K562 (cell line): ENCODE measurements at regions not wholly inside any gene's neighbourhood (a gene's known extent, or its start where the extent isn't known, plus 50 kb on each side); places are given as distances from the start of the nearest gene placed in this dataset.

ENCODE experiments used
- ATAC-seq: fragments of 200-7000 bp; cut with Tn5 transposase; 3 replicates; pipeline ENCODE4 v1.9.1; 2020; ENCODE audit warnings: moderate library complexity
- BruUV-seq: library from RNA; stranded (reverse); fragments of 400-500 nt; replicated peaks from 2 replicates; lab custom pipeline; 2021; lab: Mats Ljungman, UMichigan
- CTCF ChIA-PET: fragments of 300-600 bp; formaldehyde crosslinking; extraction: SDS; loops from one replicate; lab custom pipeline; 2021; ENCODE audit warnings: low intra/inter-chr PET ratio; lab: Yijun Ruan, JAX
- POLR2A ChIA-PET: fragments of 300-600, 350-650 bp; sonication (Branson Sonifier 250); formaldehyde crosslinking; extraction: SDS; loops from one replicate; lab custom pipeline; 2021; ENCODE audit warnings: antibody characterized with exemption, inconsistent platforms; lab: Yijun Ruan, JAX
- DNase-seq, 4 experiments: peaks; one replicate each; pipeline versions ENCODE4 v3.0.0 to v3.0.0-alpha.2; 2011 to 2018; ENCODE audit warnings: low spot score in 3 of 4, mixed read lengths in 3 of 4; ENCODE audit errors: extremely low read depth in 1 of 4
- FAIRE-seq: peaks from 2 replicates; lab custom pipeline; 2011; peaks lifted over from hg19 to GRCh38; lab: Jason Lieb, UNC
- H2AFZ ChIP-seq: 2 replicates; pipeline ENCODE4 v1.6.0; 2011; ENCODE audit warnings: low read depth, low read length, control low read depth, inconsistent platforms
- H3K27ac ChIP-seq: fragments of 200-600 bp; 3 replicates; pipeline ENCODE4 v1.8.0; 2011; ENCODE audit warnings: low read depth, mild to moderate bottlenecking, control low read depth, inconsistent platforms, low read length, moderate library complexity, mixed read lengths; ENCODE audit errors: extremely low read depth
- H3K27me3 ChIP-seq, 2 experiments: fragments of 300-600 bp in 1 of 2; 2 replicates in 1 of 2; 3 replicates in 1 of 2; pipeline versions ENCODE4 v1.6.0 to v1.8.0; 2011; ENCODE audit warnings: inconsistent platforms in 2 of 2, low read length in 2 of 2, mild to moderate bottlenecking in 1 of 2, mixed read lengths in 1 of 2, moderate library complexity in 1 of 2; ENCODE audit not compliant: control insufficient read depth in 2 of 2, insufficient read depth in 2 of 2
- H3K36me3 ChIP-seq: fragments of 300-600 bp; 3 replicates; pipeline ENCODE4 v1.8.0; 2011; ENCODE audit warnings: mild to moderate bottlenecking, low read length, inconsistent platforms; ENCODE audit not compliant: control insufficient read depth, insufficient read depth
- H3K4me1 ChIP-seq, 2 experiments: fragments of 200-600 bp in 1 of 2; replicated peaks in 1 of 2; 2 replicates in 1 of 2; 3 replicates in 1 of 2; pipeline versions ENCODE4 v1.5.1 to v1.8.0; 2011; ENCODE audit warnings: inconsistent platforms in 2 of 2, low read length in 2 of 2, mild to moderate bottlenecking in 1 of 2, mixed read lengths in 1 of 2, moderate library complexity in 1 of 2; ENCODE audit not compliant: control insufficient read depth in 2 of 2, insufficient read depth in 2 of 2
- H3K4me2 ChIP-seq: 2 replicates; pipeline ENCODE4 v1.6.1; 2011; ENCODE audit warnings: low read length, control low read depth, inconsistent platforms, mixed read lengths; ENCODE audit not compliant: insufficient read depth
- H3K4me3 ChIP-seq: fragments of 200-600 bp; sonication (generic), shearing (Covaris generic); 2 replicates; pipeline ENCODE4 v1.5.1; 2016; ENCODE audit warnings: control low read depth, inconsistent platforms
- H3K79me2 ChIP-seq: fragments of 200-600 bp; 3 replicates; pipeline ENCODE4 v1.8.0; 2011; ENCODE audit warnings: low read length, inconsistent platforms; ENCODE audit not compliant: control insufficient read depth, insufficient read depth
- H3K9ac ChIP-seq, 2 experiments: 2 replicates each; pipeline versions ENCODE4 v1.6.0 to v1.6.1; 2011; ENCODE audit warnings: low read depth in 2 of 2, low read length in 2 of 2, control low read depth in 1 of 2, inconsistent platforms in 1 of 2, mild to moderate bottlenecking in 1 of 2, mixed read lengths in 1 of 2; ENCODE audit not compliant: insufficient read depth in 1 of 2
- H3K9me1 ChIP-seq: one replicate; pipeline ENCODE4 v1.6.0; 2011; ENCODE audit warnings: inconsistent platforms, mild to moderate bottlenecking, low read length, moderate library complexity; ENCODE audit not compliant: control insufficient read depth, insufficient read depth
- H3K9me3 ChIP-seq: replicated peaks from 2 replicates; pipeline ENCODE4 v1.5.1; 2011; ENCODE audit warnings: low read depth, low read length, inconsistent platforms; ENCODE audit not compliant: control insufficient read depth, insufficient read depth
- H4K20me1 ChIP-seq: replicated peaks from 2 replicates; pipeline ENCODE4 v1.6.1; 2011; ENCODE audit warnings: low read length, inconsistent platforms, mixed read lengths; ENCODE audit not compliant: control insufficient read depth, insufficient read depth
- CTCF ChIP-seq, 3 experiments: IDR thresholded peaks in 2 of 3; conservative IDR thresholded peaks in 1 of 3; 2 replicates each; pipeline ENCODE4 v1.5.1; 2011 to 2012; ENCODE audit warnings: low read length in 3 of 3, mild to moderate bottlenecking in 3 of 3, control low read depth in 2 of 3, improper control_type of control experiment in 1 of 3, inconsistent platforms in 1 of 3, low read depth in 1 of 3, mixed read lengths in 1 of 3, moderate library complexity in 1 of 3; ENCODE audit not compliant: insufficient read depth in 2 of 3
- ELK1 ChIP-seq: sonication (generic); formaldehyde crosslinking; IDR thresholded peaks from 2 replicates; pipeline ENCODE4 v1.8.1; 2022; ENCODE audit warnings: missing genetic modification reagents
- ESRRA ChIP-seq: fragments of 450-650 bp; IDR thresholded peaks from 2 replicates; pipeline ENCODE4 v1.6.1; 2014; ENCODE audit warnings: low read depth, mild to moderate bottlenecking, moderate library complexity, borderline replicate concordance
- MTA1 ChIP-seq: fragments of 450-650 bp; IDR thresholded peaks from 2 replicates; pipeline ENCODE4 v1.6.1; 2017; ENCODE audit warnings: borderline replicate concordance
- NR2F6 ChIP-seq: fragments of 450-650 bp; formaldehyde crosslinking; IDR thresholded peaks from 2 replicates; pipeline ENCODE4 v1.4.0; 2020; ENCODE audit warnings: mild to moderate bottlenecking
- SRF ChIP-seq, 2 experiments: fragments of 250-450, 450-650 bp in 1 of 2; sonication (Bioruptor Pico) in 1 of 2; sonication (generic) in 1 of 2; formaldehyde crosslinking; IDR thresholded peaks; 2 replicates each; pipeline versions ENCODE4 v1.5.0 to v1.5.1; 2020 to 2022; ENCODE audit warnings: mild to moderate bottlenecking in 1 of 2, missing genetic modification reagents in 1 of 2
- TCF7L2 ChIP-seq: fragments of 150-350 bp; IDR thresholded peaks from 2 replicates; pipeline ENCODE4 v1.6.1; 2016; ENCODE audit warnings: low read depth, mild to moderate bottlenecking, low read length, moderate library complexity
- WGBS: fragments of 100-300 bp; shearing (Covaris generic); methylation state at CpG from one replicate; pipeline ENCODE4 v1.1.6; 2016; ENCODE audit warnings: low coverage, mixed read lengths; ENCODE audit not compliant: insufficient coverage; ENCODE audit errors: missing lambda C conversion rate; 5-methylcytosine and 5-hydroxymethylcytosine counted together
- in situ Hi-C: fragments of 300-500 bp; cut with MboI; formaldehyde crosslinking; loops from 4 replicates; pipeline ENCODE4 v1.15.0; 2018; ENCODE audit warnings: inconsistent platforms, mixed read lengths
- intact Hi-C: fragments of 100-400 bp; cut with micrococcal nuclease; formaldehyde crosslinking; loops from 2 replicates; pipeline ENCODE4 v1.14.2; 2022

- Histone ChIP-seq H3K27me3 (no peaks in the 10 kb centered on the region), H3K4me2 (no peak overlapping the region), H2AFZ (no peak overlapping the region), H3K27ac (no peak overlapping the region), H3K36me3 (no peaks in the 10 kb centered on the region), H3K4me1 (no peaks in the 10 kb centered on the region), H3K9me1 (no peaks in the 10 kb centered on the region), H3K4me3 (no peak overlapping the region), H3K79me2 (no peaks in the 10 kb centered on the region), H3K9ac (no peak overlapping the region), H4K20me1 (no peaks in the 10 kb centered on the region), H3K9me3 (no peaks in the 10 kb centered on the region)
- ChIA-PET CTCF (no interaction called here), POLR2A (no interaction called here)
- no peak for FAIRE-seq
- intact Hi-C loops = no loop called here
- TF ChIP-seq ESRRA (no peak), MTA1 (no peak), SRF (CRISPR knock-in tag; IDR thresholded peaks at IDR 0.05) (no peak), NR2F6 (no peak), TCF7L2 (no peak), ELK1 (CRISPR knock-in tag) (no peak), CTCF (IDR thresholded peaks at IDR 0.05 in 2 of 3, conservative IDR thresholded peaks at IDR 0.05 in 1 of 3; ENCODE audit: insufficient read depth in 2 of 3, low read depth in 1 of 3, low read length in 3 of 3) (no peak)
- 0% methylated on average over 6 of the region's 6 CpGs for WGBS
- BruUV-seq = no TSS peak
- in situ Hi-C loops = no loop called here
- no peak for ATAC-seq
- no peak for DNase-seq
These were observed 194.7 kb upstream of the TLL1 start for GRCh38 chr4:165678236-165678935.
